Stimulated activated CD4-positive, alpha-beta T cell treated with anti-CD3 and anti-CD28 coated beads, Interleukin-15, amount 100 ng/mL, for 24 hours (primary cell): ENCODE measurements at regions not wholly inside any gene's neighbourhood (a gene's known extent, or its start where the extent isn't known, plus 50 kb on each side); places are given as distances from the start of the nearest gene placed in this dataset.
"Not testable (repeated sequence)": the region's sequence is repeated elsewhere in the genome, so short reads cannot be mapped to it uniquely, and the experiment has no call there.

Experiments used
- DNase-seq: peaks from one replicate; pipeline ENCODE4 v3.0.0-alpha.2; 2020

DNA sequence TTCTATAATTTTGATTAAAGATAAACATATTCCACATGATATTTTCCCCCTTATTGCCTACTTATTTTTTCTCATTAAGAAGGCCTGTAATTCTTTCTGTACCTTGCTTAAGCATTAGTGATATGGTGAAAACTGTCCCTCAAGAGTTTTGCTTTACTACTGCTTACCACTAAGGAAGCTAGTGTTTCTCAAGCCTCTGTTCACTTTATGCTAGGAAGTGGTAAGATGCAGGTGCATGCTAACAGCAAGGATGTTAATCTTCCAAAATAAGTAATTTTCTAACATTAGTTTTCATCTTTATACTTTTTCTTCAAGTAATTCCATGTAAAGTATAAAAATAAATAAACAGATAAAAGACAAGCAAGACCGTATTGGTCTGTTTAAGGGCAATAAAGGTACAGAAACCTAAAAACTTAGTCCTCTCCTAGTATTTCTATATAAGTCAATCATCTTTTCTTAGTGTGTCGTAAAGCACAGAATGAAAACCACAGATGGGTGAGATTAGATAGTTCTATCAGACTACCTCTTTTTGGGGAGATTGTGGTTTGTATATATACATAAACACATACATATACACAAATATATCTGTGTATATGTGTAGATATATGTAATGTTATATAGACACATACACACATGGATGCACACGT, 731.0 kb upstream of the CNTN5 start:
- DNase-seq: no peak

DNA sequence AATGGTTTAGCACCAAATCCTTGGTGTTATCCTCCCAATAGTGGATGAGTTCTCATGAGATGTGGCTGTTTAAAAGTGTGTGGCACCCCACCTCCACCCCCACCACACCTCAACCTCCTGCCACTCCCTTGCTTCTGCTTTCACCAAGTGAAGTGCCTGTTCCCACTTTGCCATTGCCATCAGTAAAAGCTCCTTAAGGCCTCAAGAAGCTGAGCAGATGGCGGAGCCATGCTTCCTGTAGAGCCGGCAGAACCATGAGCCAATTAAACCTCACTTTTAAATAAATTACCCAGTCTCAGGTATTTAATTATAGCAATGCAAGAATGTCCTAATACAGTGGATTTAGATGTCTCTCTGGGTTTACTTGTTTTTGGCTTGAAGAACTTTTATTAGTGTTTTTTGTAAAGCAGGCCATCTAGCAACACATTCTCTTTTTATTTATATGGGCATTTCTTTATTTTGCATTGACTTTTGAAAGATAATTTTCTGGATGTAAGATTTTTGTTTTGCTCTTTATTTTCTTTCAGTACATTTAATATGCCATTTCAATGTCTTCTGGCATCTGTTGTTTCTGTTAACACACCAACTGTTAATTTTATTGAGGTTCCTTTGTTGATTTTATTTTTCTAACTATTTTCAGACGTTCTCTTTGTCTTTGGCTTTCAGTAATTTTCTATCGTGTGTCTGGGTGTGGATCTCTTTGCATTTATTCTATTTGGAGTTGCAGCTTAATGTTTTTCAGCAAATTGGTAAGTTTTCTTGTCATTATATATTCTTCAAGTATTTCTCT, 724.5 kb upstream of the CNTN5 start:
- no peak for DNase-seq

DNA sequence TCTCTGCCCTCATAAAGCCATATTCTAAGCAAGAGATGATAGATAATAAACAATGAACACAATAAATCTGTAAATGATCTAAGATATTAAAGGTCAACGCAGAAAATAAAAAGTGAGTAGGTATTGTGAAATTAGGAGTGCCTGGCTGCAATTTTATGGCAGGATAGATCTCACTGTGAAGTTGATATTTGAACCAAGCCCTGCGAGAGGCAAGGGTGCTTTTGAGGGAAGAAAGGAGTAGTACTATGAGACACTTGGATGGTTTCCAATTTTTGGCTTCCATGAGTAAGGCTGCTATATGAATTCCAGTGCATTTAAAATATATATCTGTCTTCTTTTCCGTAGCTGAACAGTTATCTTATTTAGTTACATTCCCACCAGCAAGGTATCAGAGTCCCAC, 720.0 kb upstream of the CNTN5 start:
- no peak for DNase-seq

DNA sequence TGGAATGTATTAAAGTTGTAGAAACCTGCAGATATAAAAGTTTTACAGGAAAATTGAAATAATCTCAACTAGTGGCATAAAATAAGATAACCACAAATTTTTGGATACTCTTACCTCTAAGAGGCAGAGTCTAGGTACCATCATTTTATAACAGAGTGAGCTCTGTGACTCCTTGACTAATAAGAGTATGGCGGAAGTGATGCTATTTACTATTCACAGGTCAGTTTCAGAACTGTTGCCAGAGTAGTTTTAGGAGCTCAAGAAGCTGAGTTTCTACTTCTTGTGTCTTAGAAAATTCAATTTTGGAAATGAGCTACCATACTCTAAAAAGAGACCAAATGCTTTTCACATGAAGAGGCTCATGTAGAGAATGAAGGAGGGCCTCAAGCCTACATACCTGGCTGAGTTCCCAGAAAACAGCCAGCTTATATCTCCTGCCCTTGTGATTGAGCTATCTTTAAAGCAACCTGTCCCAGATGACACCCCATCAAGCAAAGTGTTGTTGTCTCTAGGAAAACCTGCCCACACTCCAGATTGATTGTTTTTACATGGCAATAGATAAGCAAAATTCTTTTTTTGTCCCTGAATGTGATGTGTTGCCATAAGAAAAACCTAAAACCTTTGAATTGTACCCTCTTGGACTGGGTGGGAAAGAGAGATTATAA, 712.8 kb upstream of the CNTN5 start:
- DNase-seq: no peak

DNA sequence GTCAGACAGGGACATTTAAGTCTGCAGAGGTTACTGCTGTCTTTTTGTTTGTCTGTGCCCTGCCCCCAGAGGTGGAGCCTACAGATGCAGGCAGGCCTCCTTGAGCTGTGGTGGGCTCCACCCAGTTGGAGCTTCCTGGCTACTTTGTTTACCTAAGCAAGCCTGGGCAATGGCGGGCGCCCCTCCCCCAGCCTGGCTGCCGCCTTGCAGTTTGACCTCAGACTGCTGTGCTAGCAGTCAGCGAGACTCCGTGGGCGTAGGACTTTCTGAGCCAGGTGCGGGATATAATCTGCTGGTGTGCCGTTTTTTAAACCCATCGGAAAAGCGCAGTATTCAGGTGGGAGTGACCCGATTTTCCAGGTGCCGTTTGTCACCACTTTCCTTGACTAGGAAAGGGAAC, 690.4 kb upstream of the CNTN5 start:
- DNase-seq: not testable (repeated sequence)

DNA sequence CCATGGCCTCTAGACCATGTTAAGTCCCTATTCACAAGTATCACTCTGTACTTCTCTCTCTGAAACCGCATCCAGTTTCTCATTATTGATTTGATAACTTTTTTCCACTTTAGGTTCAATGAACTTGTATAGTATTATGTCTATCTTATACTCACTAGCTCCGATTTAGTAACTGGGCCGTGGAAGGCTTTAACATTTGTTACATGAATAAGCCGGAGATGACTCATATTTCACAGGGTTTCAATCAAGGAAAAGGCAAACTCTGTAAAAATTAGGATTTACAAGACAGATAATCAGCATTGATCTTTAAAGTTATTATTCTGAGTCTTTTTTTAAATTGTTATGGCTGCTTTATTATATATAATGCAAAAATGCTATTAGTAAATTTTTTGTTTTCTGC, 662.2 kb upstream of the CNTN5 start:
- DNase-seq: no peak

DNA sequence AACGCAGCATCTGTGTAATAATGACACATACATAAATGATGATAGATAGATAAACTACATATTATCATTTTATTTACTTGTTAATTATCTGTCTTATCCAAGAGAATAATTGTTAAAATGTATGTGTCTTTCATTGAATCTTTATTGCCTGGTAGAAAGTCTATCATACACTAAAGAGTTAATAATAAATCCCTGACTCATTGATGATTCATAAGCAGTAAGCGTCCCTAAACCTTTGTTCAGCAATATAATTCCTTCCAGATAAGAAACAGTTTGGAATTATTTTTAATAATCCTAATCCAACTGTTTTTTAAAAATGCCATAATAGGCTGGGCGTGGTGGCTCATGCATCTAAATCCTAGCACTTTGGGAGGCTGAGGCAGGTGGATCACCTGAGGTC, 655.6 kb upstream of the CNTN5 start:
- DNase-seq: no peak

DNA sequence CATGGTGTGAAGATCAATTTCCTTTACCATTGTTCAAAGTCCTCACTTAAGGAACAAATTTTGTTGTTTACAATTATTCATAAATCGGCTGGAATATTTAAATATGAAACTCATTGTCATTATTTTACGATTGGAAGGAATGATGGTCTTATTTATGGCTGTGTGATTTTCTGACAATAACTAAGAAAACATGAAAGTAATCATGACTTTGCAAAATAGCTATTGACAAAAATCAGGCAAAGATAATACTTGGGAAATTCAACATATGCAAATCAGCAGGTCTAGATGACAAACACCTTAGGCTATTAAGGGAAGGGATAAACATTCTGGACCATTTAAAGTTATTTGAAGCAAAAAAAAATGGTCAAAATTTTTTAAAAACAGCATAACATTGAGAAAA, 654.8 kb upstream of the CNTN5 start:
- DNase-seq: no peak

DNA sequence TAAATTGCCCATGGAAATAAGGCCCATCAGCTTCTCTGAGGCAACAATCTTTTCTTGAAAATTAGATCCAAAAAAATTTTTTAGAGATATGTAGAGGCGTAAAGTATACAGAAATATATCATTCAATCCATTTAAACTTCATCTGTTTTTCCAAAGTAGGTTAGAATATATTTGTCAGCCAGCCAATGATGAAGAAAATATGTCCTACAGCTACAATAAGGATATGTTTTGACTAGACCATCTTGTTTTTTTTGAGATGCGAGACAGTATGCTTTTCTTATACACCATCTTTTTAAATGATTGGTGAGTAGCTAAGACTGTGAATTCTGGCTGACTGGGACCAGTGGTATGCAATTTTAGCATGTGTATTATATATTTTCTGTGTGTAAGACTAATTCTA, 630.4 kb upstream of the CNTN5 start:
- no peak for DNase-seq

DNA sequence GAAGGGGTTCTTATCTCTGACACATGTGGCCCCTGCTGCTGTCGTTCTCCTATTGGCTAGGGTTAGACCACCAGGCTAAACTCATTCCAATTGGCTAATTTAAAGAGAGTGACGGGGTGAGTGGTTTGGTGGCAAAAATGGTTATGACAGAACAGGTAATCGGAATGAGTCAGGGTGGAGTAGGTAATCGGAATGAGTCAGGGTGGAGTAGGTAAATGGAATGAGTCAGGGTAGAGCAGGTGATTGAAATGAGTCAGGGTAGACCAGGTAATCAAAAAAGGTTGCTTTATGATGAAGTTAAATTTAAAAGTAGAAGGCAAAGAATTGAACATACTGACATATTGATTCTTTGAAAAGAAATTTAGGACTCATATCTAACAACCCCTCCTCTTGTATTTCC, 626.2 kb upstream of the CNTN5 start:
- not testable (repeated sequence) for DNase-seq

DNA sequence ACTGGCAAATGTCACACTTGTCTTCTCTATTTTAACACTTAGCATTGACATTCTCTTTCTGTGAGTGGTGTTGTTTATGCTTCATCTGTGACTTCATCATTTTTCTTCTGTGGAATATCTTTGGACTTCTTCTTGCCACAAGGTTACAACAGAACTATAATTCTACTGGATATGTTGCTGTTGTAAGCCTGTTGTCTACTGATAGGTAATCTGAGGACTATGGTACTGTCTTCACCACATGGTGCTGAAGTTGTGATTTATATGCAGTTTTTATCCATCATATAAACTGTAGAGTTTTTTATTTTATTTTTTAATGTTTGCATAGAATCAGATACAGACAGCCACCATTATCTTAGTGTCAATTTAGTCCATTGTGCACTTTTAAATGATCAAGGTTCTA, 622.2 kb upstream of the CNTN5 start:
- DNase-seq: no peak

DNA sequence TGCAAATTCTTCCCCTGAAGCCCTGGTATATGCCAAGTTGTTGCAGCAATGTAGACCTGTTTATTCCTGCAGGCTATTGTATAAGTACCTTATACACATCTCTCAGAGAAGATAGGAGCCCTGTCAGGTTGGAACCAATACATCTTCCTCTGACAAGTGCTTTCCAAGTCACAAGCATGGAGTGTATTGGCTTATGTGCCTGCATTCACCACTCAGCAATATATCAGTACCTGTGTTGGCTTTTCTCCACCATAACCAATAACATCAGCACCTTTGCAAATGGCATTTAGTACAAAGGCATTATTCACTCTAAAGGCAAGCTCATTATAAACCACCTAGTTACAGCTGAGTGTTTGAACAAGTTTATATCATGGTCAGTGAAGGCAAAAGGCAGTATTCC, 611.7 kb upstream of the CNTN5 start:
- no peak for DNase-seq

DNA sequence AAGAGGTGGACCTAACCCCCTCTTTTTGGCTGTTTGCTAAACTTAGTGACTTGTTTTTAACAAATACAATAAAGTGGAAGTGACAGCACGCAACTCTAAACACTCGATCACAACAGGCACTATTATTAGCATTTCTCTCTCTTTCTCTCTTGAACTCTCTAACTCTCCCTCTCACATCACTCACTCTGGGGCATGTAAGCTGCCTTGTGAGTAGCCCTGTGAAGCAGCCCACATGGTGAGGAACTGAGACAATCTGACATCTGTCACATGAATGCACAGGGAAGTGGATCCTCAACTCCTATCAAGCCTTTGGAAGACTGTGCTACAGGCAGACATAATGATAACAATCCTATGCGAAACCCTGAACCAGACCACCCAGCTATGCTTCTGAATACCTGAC, 609.0 kb upstream of the CNTN5 start:
- no peak for DNase-seq

DNA sequence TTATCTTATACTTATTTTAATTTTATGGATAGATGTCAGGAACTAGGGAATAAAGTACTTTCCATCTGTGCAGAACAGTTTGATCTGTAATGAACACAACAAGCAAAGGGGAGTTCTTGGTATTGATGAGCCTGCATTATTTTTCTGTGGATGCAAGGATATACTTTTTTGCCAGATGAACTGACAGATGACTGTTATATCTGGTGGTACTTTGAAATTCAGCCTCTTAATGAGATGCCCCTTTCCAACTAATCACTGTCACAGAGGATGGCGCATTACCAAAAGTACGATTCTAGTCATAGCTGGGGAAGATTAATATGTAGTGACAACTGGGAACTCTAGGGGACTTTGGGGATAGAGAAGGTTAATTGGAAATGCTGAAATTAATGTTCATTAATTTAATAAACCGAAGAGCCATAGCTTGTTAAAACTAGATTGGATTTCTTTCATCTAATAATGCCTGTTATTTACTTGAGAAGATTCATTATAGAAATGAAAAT, 603.4 kb upstream of the CNTN5 start:
- no peak for DNase-seq

DNA sequence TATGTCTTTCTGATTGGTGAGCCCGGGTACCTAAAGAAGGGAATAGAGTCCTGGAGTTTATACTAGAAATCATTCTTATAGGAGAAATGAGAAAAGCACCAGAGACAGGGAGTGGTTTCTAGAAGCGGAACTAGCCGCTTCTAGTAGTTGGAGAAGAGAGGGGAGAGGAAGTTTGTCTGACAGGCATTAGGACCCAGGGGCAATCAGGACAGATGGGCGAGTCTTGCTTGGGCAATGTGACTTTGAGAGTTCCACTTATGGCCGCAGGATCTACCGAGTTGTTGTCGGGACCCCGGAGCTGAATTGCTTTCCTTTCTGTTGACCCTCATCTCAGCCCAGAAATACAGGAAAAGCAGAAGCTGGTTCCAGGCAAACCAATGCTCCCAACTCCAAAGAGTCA, 596.8 kb upstream of the CNTN5 start:
- no peak for DNase-seq

DNA sequence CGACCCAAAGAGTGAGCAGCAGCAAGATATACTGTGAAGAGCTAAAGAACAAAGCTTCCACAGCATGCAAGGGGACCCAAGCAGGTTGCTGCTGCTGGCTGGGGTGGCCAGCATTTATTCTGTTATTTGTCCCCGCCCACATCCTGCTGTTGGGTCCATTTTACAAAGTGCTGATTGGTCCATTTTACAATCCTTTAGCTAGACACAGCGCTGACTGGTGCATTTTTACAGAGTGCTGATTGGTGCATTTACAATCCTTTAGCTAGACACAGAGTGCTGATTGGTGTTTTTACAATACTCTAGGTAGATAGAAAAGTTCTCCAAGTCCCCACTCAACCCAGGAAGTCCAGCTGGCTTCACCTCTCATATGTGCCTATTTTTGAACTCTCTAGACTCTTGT, 596.0 kb upstream of the CNTN5 start:
- not testable (repeated sequence) for DNase-seq

DNA sequence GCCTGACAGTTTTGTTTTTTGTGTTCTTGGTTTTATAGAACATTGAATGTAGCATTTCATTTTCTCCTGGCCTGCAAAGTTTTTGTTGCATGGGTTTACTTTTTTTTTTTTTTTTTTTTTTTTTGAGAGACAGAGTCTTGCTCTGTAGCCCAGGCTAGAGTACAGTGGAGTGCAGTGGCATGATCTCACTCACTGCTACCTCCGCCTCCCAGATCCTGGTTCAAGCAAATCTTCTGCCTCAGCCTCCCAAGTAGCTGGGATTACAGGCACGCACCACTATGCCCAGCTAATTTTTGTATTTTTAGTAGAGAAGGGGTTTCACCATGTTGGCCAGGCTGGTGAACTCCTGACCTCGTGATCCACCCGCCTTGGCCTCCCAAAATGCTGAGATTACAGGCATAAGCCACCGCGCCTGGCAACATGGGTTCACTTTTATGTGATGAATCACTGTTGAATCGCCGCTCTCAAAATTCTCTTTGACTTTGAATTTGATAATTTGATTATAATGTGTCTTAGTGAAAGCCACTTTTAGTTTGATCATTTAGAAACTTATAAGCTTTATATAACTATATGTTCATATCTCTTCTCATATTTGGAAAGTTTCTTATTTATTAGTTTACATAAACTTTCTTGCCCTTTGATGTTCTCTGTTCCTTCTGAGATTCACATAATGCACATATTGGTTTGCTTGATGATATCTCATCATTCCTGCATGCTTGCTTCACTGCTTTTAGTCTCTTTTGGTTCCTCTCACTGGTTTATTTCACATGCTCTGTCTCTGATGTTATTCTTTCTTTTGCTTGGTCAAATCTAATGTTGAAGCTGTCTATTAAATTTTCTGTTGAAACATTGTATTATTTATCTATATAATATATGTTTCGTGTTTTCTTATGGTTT, 589.0 kb upstream of the CNTN5 start:
- DNase-seq: no peak

DNA sequence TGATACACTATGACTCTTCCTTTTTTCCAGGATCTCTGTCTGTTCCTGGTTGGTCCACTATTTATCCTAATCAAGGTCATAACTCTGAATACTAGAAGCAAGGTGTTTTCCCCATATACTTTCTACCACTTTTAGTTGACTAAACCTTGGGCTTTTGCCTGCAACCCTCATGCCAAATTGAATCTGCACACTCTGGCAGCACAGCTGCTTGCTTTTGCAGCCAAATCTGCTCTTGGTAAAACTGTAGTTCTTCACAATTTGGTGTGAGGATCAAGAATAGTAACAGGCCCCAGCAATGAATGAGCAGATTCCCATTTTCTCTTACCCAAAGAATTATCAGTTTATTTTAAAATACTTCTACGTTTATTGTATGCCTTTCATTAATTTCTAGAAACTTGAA, 586.5 kb upstream of the CNTN5 start:
- DNase-seq: no peak

DNA sequence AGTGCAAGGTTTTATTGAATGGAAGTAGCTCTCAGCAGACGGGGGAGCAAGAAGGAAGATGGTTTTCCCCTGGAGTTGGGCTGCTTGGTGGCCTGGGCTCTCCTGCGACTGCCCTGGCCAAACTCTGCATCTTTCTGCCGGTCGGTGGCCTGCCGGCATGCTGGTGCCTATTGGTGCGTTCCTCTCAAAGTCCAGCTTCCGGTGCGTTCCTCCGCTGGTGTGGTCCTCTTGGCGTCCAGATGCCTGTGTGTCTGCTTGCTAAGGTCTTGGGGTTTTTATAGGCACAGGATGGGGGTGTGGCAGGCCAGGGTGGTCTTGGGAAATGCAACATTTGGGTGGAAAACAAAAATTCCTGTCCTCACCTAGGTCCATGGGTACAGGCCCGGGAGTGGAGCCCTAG, 567.4 kb upstream of the CNTN5 start:
- DNase-seq: no peak

DNA sequence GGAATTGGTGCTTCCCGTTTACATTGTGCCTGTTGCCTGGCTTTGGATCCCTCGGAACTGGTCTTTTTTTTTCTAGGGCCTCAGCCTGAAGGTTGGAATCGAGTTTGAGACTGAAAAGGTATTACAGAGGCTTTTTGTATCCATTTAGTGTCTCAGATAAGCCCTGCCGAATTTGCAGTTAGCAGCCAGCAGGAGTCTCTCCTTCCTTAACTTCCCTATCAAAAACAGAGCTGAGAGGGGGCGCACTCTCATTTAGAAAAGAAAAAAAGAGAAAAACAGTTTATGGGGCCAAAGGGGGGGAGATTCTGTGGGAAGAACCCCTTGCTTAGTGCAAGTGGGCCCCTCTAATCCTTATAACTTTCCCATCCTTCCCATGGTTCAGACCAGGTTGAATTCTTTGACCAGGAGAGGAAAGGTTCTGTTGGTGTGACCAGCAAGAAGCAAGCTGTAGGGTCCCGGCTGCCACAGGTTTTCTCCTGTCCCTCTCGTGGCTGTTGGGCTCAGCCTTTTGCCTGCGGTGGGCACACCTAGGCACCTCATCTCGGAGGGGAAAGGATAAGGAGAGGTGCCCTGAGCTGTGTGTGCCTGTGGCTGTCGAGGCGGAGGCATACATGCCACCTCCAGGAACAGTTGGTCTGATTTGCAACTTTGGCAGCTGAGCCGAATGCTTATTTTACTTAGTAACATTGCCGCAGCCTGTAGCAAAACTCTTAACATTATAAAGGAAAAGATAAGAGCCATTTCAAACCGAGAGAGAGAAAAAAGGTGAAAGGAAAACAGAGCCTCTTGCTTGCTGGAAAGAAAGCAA, 565.0 kb upstream of the CNTN5 start:
- DNase-seq: no peak

DNA sequence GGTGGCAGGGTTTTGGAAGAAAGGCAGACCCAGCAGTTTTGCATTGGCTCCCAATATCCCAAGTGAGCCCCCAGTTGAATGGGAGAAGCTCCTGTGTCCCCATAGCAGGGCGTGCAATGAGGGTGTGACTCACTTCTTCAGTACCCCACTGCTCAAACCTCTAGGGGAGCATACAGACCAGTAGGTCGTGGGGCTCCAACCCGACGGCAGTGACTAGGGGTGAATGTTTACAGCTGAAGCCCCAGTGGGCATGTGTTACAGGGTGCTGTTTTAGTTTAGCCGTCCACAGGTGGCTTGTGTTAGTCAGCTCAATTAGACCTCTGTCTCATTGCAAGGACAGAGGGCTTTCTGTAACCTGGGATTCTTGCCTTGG, 564.5 kb upstream of the CNTN5 start:
- DNase-seq: no peak

DNA sequence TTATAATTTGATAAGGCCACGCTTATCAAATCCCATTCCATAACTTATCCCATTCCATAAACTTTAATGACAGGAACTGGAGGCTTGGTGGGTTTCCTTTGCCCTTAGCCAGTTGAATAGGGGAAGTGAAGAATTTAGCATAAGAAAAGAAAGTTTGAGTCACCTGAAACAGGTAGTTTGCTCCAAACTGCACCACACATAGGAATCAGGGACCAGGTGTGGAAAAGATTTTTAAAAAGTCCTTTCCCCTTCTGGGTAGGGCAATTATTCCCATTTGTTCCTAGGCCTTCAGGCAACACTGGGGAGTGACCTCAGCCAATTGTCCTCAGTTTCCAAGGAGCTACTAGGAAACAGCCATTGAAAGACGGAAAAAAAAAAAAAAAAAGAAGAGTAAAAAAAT, 525.7 kb upstream of the CNTN5 start:
- DNase-seq: no peak
